IPS DF 6.9 (cell line): ENCODE measurements at regions not wholly inside any gene's neighbourhood (a gene's known extent, or its start where the extent isn't known, plus 50 kb on each side); places are given as distances from the start of the nearest gene placed in this dataset.

Experiments used
- DNase-seq: peaks from one replicate; pipeline ENCODE4 v3.0.0-alpha.2; 2013; ENCODE audit warnings: low read depth, low spot score
- H3K27ac ChIP-seq: one replicate; pipeline ENCODE4 v1.5.1; 2013; ENCODE audit warnings: low read length, control low read depth
- H3K27me3 ChIP-seq: 2 replicates; pipeline ENCODE4 v1.6.1; 2013; ENCODE audit warnings: mild to moderate bottlenecking, low read length; ENCODE audit not compliant: control insufficient read depth, insufficient read depth
- H3K36me3 ChIP-seq: 2 replicates; pipeline ENCODE4 v1.6.1; 2013; ENCODE audit warnings: low read length; ENCODE audit not compliant: control insufficient read depth, insufficient read depth
- H3K4me1 ChIP-seq: 2 replicates; pipeline ENCODE4 v1.6.1; 2013; ENCODE audit warnings: low read length; ENCODE audit not compliant: control insufficient read depth, insufficient read depth
- H3K4me3 ChIP-seq: 2 replicates; pipeline ENCODE4 v1.5.1; 2013; ENCODE audit warnings: mild to moderate bottlenecking, low read length
- H3K9me3 ChIP-seq: 2 replicates; pipeline ENCODE4 v1.6.1; 2013; ENCODE audit warnings: low read length, inconsistent platforms; ENCODE audit not compliant: control insufficient read depth, insufficient read depth
- whole genome bisulfite sequencing: extraction: QIAGEN DNeasy Blood & Tissue Kit; methylation state at CpG from one replicate; pipeline ENCODE4 v1.1.7; 2013; ENCODE audit warnings: mixed read lengths, missing lambda C conversion rate; ENCODE audit not compliant: insufficient read length, insufficient coverage; 5-methylcytosine and 5-hydroxymethylcytosine counted together

- no peaks in the 10 kb centered on the region for H3K4me1 ChIP-seq
- no peak overlapping the region for H3K4me3 ChIP-seq
- H3K36me3 ChIP-seq, result no peaks in the 10 kb centered on the region
- H3K27ac ChIP-seq, result no peak overlapping the region
- no peaks in the 10 kb centered on the region for H3K9me3 ChIP-seq
- no peaks in the 10 kb centered on the region for H3K27me3 ChIP-seq
- no peak for DNase-seq
Observed at GRCh38 chr2:57450170-57450569, 596.4 kb upstream of the VRK2 start.

GRCh38 chr2:57452634-57453033, 594.0 kb upstream of the VRK2 start:
- H3K27ac ChIP-seq, result no peak overlapping the region
- H3K27me3 ChIP-seq, result no peaks in the 10 kb centered on the region
- no peaks in the 10 kb centered on the region for H3K4me1 ChIP-seq
- H3K9me3 ChIP-seq, result no peaks in the 10 kb centered on the region
- WGBS, result no CpG with 5 or more reads among the region's 4 CpGs
- H3K36me3 ChIP-seq, result no peaks in the 10 kb centered on the region
- no peak overlapping the region for H3K4me3 ChIP-seq
- DNase-seq, result no peak

GRCh38 chr2:57453945-57454344, 592.7 kb upstream of the VRK2 start:
- WGBS, result no CpG with 5 or more reads among the region's 1 CpG
- DNase-seq, result no peak
- H3K27me3 ChIP-seq, result no peaks in the 10 kb centered on the region
- H3K36me3 ChIP-seq, result no peaks in the 10 kb centered on the region
- H3K9me3 ChIP-seq, result no peaks in the 10 kb centered on the region
- no peak overlapping the region for H3K4me3 ChIP-seq
- no peaks in the 10 kb centered on the region for H3K4me1 ChIP-seq
- no peak overlapping the region for H3K27ac ChIP-seq

DNA sequence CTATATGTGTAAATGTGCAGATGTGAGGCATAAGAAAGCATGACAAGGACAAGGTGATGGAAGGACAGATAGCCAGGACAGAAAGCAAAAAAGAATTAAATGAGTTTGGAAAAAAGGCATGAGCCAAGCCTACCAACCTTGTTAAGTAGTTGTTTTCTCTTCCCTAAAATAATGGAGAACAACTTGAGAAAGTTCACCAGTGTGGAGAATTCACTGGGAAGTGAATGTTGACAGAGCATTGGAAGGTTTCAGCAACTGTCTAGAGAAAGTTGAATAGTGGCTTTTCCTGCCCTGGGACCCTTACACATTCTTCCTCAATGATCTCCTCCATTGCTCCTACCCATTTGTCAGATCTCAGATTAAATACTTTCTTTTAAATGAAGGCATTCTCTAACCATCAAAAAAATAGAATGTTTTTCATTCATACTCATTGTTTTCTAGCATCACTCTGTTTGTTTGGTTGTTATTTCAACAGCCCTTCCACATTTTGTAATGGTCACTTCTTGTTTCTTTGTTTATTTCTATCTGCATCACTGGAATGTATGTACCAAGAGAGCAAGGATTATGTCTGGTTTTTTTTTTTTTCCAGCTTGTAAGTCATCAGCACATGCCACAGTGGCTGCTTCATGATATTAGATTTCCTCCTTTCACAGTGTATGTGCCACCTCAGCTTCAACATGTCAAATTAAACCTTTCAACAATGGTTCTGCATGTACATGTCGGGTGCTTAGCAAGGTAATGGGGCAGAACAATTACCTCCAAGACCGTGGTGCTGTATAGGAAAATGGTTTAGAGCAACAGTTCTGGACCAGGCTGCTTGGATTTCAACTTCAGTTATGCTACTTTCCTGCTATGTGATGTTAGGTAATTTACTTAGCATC, 586.0 kb upstream of the VRK2 start:
- no peaks in the 10 kb centered on the region for H3K4me1 ChIP-seq
- no CpG with 5 or more reads among the region's 2 CpGs for WGBS
- DNase-seq, result no peak
- H3K9me3 ChIP-seq, result no peaks in the 10 kb centered on the region
- no peaks in the 10 kb centered on the region for H3K36me3 ChIP-seq
- H3K27ac ChIP-seq, result no peak overlapping the region
- H3K4me3 ChIP-seq, result no peak overlapping the region
- no peaks in the 10 kb centered on the region for H3K27me3 ChIP-seq

GRCh38 chr2:57461624-57462023, 585.0 kb upstream of the VRK2 start:
- H3K4me3 ChIP-seq, result no peak overlapping the region
- no peaks in the 10 kb centered on the region for H3K36me3 ChIP-seq
- no peaks in the 10 kb centered on the region for H3K27me3 ChIP-seq
- no peak overlapping the region for H3K27ac ChIP-seq
- WGBS, result no CpG with 5 or more reads among the region's 4 CpGs
- no peaks in the 10 kb centered on the region for H3K9me3 ChIP-seq
- no peaks in the 10 kb centered on the region for H3K4me1 ChIP-seq
- DNase-seq, result no peak

DNA sequence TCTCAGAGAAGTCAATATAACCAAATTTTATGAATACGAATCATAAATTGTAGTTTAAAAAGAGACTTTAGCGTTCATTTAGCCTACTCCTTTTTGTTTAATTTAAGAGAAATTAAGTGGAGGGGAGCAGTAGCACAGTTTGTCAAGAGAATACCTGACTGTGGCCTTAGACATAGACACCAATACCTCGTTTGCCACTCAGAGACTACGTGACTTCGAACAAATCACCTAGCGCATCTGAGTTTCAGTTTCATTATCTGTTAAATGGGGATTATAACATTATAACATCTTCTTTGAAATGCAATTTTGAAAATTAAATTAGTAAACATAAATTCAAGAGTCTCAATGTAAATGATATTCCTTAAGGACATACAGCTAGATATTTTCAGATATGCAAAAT, 581.5 kb upstream of the VRK2 start:
- WGBS, result no CpG with 5 or more reads among the region's 6 CpGs
- H3K9me3 ChIP-seq, result no peaks in the 10 kb centered on the region

DNA sequence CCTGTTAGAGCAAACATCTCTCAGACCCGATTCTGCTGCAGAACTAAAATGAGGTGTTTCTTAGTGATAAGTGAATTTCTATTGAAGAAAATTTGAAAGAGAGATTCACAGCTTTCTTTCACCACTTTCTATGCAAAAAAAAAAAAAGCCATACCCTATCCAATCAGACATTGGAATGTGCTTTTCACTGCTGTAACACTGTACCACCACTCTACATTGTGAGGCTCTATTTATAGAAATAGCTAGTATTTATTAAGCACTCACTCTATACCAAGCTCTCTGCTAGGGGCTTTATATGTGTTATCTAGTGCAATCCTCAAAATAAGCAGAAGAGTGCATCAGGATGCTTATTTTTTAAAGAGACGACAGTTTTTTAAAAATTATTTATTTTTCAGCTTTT, 580.6 kb upstream of the VRK2 start:
- no peak for DNase-seq
- Histone ChIP-seq H3K9me3 (no peaks in the 10 kb centered on the region), H3K4me3 (no peak overlapping the region), H3K36me3 (no peaks in the 10 kb centered on the region), H3K27ac (no peak overlapping the region), H3K27me3 (no peaks in the 10 kb centered on the region), H3K4me1 (no peaks in the 10 kb centered on the region)
- no CpG with 5 or more reads among the region's 2 CpGs for WGBS

More for the DNA sequence above, 581.5 kb upstream of the VRK2 start:
- Histone ChIP-seq H3K4me3 (no peak overlapping the region), H3K4me1 (no peaks in the 10 kb centered on the region), H3K27ac (no peak overlapping the region), H3K36me3 (no peaks in the 10 kb centered on the region), H3K27me3 (no peaks in the 10 kb centered on the region)
- no peak for DNase-seq

- H3K4me3 ChIP-seq, result no peak overlapping the region
- no peaks in the 10 kb centered on the region for H3K4me1 ChIP-seq
- no peaks in the 10 kb centered on the region for H3K9me3 ChIP-seq
- H3K27me3 ChIP-seq, result no peaks in the 10 kb centered on the region
- no CpG with 5 or more reads among the region's 3 CpGs for WGBS
- no peak for DNase-seq
- no peaks in the 10 kb centered on the region for H3K36me3 ChIP-seq
- H3K27ac ChIP-seq, result no peak overlapping the region
Observed at GRCh38 chr2:57475391-57475790, 571.2 kb upstream of the VRK2 start.

GRCh38 chr2:57479981-57480380, 566.6 kb upstream of the VRK2 start:
- WGBS, result no CpG with 5 or more reads among the region's 1 CpG
- Histone ChIP-seq H3K27me3 (no peaks in the 10 kb centered on the region), H3K4me3 (no peak overlapping the region), H3K4me1 (no peaks in the 10 kb centered on the region), H3K9me3 (no peaks in the 10 kb centered on the region), H3K27ac (no peak overlapping the region), H3K36me3 (no peaks in the 10 kb centered on the region)
- no peak for DNase-seq

DNA sequence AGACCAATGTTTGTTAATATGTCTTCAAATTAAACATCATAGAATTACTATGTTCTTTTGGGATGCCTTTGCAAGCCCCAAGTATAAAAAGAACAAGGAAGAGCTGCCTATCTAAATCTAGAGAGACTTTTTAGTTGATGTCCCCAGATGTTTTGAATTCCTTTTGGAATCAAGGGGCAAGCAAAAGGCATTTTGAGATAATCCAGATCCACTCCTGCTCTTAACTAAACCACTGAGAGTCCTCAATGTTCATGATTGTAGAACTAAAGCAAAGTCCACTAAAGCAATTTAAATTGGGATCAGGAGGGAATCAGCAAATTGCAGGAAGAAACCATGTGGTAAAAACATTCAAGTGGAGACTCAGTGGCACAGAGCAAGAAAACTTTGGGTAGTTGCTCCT, 558.5 kb upstream of the VRK2 start:
- Histone ChIP-seq H3K4me1 (no peaks in the 10 kb centered on the region), H3K27me3 (no peaks in the 10 kb centered on the region), H3K4me3 (no peak overlapping the region), H3K9me3 (no peaks in the 10 kb centered on the region), H3K27ac (no peak overlapping the region), H3K36me3 (no peaks in the 10 kb centered on the region)
- no peak for DNase-seq

DNA sequence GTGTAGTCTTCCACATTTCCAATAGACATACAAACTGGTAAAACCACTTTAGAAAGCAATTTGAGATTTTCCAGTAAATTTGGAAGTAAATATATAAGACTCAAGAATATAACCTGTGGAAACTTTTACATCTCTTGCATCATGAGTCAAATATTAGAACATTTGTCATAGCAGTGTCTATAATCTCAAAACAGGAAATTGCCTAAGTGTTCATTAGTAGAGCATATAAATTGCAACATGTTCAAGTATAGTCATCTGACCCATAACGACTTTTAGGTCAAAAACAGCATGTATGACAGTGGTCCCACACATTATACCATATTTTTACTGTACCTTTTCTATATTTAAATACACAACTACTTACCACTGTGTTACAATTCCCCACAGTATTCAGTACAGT, 555.9 kb upstream of the VRK2 start:
- H3K9me3 ChIP-seq, result no peaks in the 10 kb centered on the region
- no peak for DNase-seq
- no peaks in the 10 kb centered on the region for H3K4me1 ChIP-seq
- H3K4me3 ChIP-seq, result no peak overlapping the region
- no peak overlapping the region for H3K27ac ChIP-seq
- no CpG with 5 or more reads among the region's 1 CpG for WGBS
- no peaks in the 10 kb centered on the region for H3K27me3 ChIP-seq
- H3K36me3 ChIP-seq, result no peaks in the 10 kb centered on the region
